AG09309 (cell line): ENCODE measurements at regions not wholly inside any gene's neighbourhood (a gene's known extent, or its start where the extent isn't known, plus 50 kb on each side); places are given as distances from the start of the nearest gene placed in this dataset.

Source experiments
- DNase-seq: peaks from one replicate; pipeline ENCODE4 v3.0.0-alpha.2; 2010; ENCODE audit warnings: low read depth
- H3K4me3 ChIP-seq: 2 replicates; pipeline ENCODE4 v1.5.1; 2011; ENCODE audit warnings: mild to moderate bottlenecking, low read depth, low read length, moderate library complexity; ENCODE audit not compliant: control insufficient read depth
- CTCF ChIP-seq: IDR thresholded peaks from 2 replicates; pipeline ENCODE4 v1.5.1; 2011; ENCODE audit warnings: mild to moderate bottlenecking, low read depth, low read length, inconsistent platforms; ENCODE audit not compliant: insufficient read depth, control insufficient read depth; ENCODE audit errors: missing control alignments

GRCh38 chr17:70484050-70484449, 314.7 kb downstream of the KCNJ2 start:
- TF ChIP-seq CTCF, result no peak
- no peak for DNase-seq
- H3K4me3 ChIP-seq, result no peak overlapping the region

GRCh38 chr17:70484496-70484895, 315.2 kb downstream of the KCNJ2 start:
- no peak for DNase-seq
- no peak for TF ChIP-seq CTCF

GRCh38 chr17:70492368-70492767, 323.0 kb downstream of the KCNJ2 start:
- H3K4me3 ChIP-seq, result no peak overlapping the region
- no peak for DNase-seq
- no peak for TF ChIP-seq CTCF

More at GRCh38 chr17:70484496-70484895, 315.2 kb downstream of the KCNJ2 start:
- H3K4me3 ChIP-seq, result no peak overlapping the region

- DNase-seq, result no peak
- no peak for TF ChIP-seq CTCF
Measured at GRCh38 chr17:70493277-70493874, 324.0 kb downstream of the KCNJ2 start.

GRCh38 chr17:70498631-70499030, 329.3 kb downstream of the KCNJ2 start:
- TF ChIP-seq CTCF, result no peak
- no peak overlapping the region for H3K4me3 ChIP-seq
- DNase-seq, result no peak

More at GRCh38 chr17:70493277-70493874, 324.0 kb downstream of the KCNJ2 start:
- H3K4me3 ChIP-seq, result no peak overlapping the region

- H3K4me3 ChIP-seq, result no peak overlapping the region
- no peak for DNase-seq
- no peak for TF ChIP-seq CTCF
Measured at GRCh38 chr17:70499067-70499786, 329.9 kb downstream of the KCNJ2 start.

GRCh38 chr17:70503449-70503848, 334.1 kb downstream of the KCNJ2 start:
- DNase-seq, result no peak
- no peak overlapping the region for H3K4me3 ChIP-seq
- TF ChIP-seq CTCF, result no peak
